K562 (cell line): ENCODE measurements at regions not wholly inside any gene's neighbourhood (a gene's known extent, or its start where the extent isn't known, plus 50 kb on each side); places are given as distances from the start of the nearest gene placed in this dataset.

Experiments
- ARID4B ChIP-seq: sonication (generic); formaldehyde crosslinking; IDR thresholded peaks from 2 replicates; pipeline ENCODE4 v1.8.0; 2022; ENCODE audit warnings: mild to moderate bottlenecking, missing genetic modification reagents
- ATF1 ChIP-seq, 2 experiments: fragments of 450-650 bp in 1 of 2; IDR thresholded peaks; 2 replicates each; pipeline ENCODE4 v1.6.1; 2016; ENCODE audit warnings: missing compliant biosample characterization in 1 of 2, missing genetic modification characterization in 1 of 2
- EP400 ChIP-seq: fragments of 450-650 bp; IDR thresholded peaks from 2 replicates; pipeline ENCODE4 v1.6.1; 2017; ENCODE audit warnings: antibody characterized with exemption, mild to moderate bottlenecking, moderate library complexity
- FOS ChIP-seq: IDR thresholded peaks from 3 replicates; pipeline ENCODE4 v1.6.1; 2011; ENCODE audit not compliant: insufficient read length; ENCODE audit errors: extremely low read depth
- HDAC1 ChIP-seq, 2 experiments: fragments of 450-650 bp; IDR thresholded peaks; 2 replicates each; pipeline ENCODE4 v1.6.1; 2016 to 2017; ENCODE audit warnings: inconsistent platforms in 1 of 2, mild to moderate bottlenecking in 1 of 2, moderate library complexity in 1 of 2
- LCOR ChIP-seq: sonication (generic); formaldehyde crosslinking; IDR thresholded peaks from 2 replicates; pipeline ENCODE4 v1.8.0; 2022; ENCODE audit warnings: mild to moderate bottlenecking, missing genetic modification reagents
- NFIC ChIP-seq: fragments of 450-650 bp; IDR thresholded peaks from 2 replicates; pipeline ENCODE4 v1.6.1; 2017; ENCODE audit warnings: mild to moderate bottlenecking, inconsistent platforms
- PKNOX1 ChIP-seq: fragments of 450-650 bp; IDR thresholded peaks from 2 replicates; pipeline ENCODE4 v1.6.1; 2016
- SRF ChIP-seq, 2 experiments: fragments of 250-450, 450-650 bp in 1 of 2; sonication (Bioruptor Pico) in 1 of 2; sonication (generic) in 1 of 2; formaldehyde crosslinking; IDR thresholded peaks; 2 replicates each; pipeline versions ENCODE4 v1.5.0 to v1.5.1; 2020 to 2022; ENCODE audit warnings: mild to moderate bottlenecking in 1 of 2, missing genetic modification reagents in 1 of 2
- ZKSCAN3 ChIP-seq: fragments of 250-450 bp; sonication (Bioruptor Pico); IDR thresholded peaks from 2 replicates; pipeline ENCODE4 v1.4.0; 2020
- ZNF431 ChIP-seq: sonication (generic); formaldehyde crosslinking; IDR thresholded peaks from 2 replicates; pipeline ENCODE4 v1.8.0; 2022; ENCODE audit warnings: mild to moderate bottlenecking, missing genetic modification reagents
- TF ChIP-seq, protein P1 (sequence below): fragments of 450-650 bp; IDR thresholded peaks from 2 replicates; pipeline ENCODE4 v1.6.1; 2017; ENCODE audit warnings: mild to moderate bottlenecking, moderate library complexity
- TF ChIP-seq, protein P2 (sequence below): fragments of 200-800 bp; sonication (Bioruptor generic); IDR thresholded peaks from 2 replicates; pipeline ENCODE4 v1.6.1; 2017; ENCODE audit warnings: missing genetic modification characterization, missing compliant biosample characterization
- TF ChIP-seq, protein P3 (sequence below): fragments of 450-650 bp; IDR thresholded peaks from 2 replicates; pipeline ENCODE4 v1.6.1; 2017; ENCODE audit warnings: antibody characterized with exemption
- TF ChIP-seq, protein P4 (sequence below): fragments of 450-650 bp; IDR thresholded peaks from 2 replicates; pipeline ENCODE4 v1.7.0; 2016; ENCODE audit warnings: borderline replicate concordance

DNA sequence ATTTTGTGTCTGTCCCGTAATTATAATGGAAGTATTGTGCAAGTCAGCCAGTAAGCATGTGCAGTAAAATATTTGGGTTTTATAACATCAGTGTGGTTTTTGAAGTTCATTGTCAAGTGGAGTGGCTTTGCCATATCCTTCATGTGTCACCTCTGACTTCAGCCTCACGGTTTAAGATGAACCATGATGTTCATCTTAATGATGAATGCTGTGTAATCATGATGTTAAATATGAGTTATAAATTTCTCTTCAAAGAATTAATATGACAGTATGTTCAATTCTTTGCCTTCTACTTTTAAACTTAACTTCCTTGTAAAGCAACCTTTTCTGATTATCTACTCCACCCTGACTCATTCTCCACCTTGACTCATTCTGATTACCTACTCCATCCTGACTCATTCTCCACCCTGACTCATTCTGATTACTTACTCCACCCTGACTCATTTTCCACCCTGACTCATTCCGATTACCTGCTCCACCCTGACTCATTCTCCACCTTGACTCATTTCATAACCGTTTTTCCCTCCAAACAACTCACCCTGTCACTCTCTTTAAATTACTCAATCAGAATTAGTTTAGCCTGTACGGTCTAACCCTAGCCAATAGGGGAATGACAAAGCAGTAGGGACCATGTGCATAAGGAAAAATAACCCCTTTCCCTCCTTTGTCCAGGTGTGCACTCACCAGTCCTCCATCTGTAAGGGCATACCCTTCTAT lies 50.3 kb upstream of the ANKRD10 start (continued):
- TF ChIP-seq, protein P1, sequence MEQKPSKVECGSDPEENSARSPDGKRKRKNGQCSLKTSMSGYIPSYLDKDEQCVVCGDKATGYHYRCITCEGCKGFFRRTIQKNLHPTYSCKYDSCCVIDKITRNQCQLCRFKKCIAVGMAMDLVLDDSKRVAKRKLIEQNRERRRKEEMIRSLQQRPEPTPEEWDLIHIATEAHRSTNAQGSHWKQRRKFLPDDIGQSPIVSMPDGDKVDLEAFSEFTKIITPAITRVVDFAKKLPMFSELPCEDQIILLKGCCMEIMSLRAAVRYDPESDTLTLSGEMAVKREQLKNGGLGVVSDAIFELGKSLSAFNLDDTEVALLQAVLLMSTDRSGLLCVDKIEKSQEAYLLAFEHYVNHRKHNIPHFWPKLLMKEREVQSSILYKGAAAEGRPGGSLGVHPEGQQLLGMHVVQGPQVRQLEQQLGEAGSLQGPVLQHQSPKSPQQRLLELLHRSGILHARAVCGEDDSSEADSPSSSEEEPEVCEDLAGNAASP: no peak
- no peak for TF ChIP-seq ZNF431 (CRISPR knock-in tag)
- TF ChIP-seq LCOR: peak; percentile 54; the same call in 1 of the 2 replicates
- TF ChIP-seq, protein P2, sequence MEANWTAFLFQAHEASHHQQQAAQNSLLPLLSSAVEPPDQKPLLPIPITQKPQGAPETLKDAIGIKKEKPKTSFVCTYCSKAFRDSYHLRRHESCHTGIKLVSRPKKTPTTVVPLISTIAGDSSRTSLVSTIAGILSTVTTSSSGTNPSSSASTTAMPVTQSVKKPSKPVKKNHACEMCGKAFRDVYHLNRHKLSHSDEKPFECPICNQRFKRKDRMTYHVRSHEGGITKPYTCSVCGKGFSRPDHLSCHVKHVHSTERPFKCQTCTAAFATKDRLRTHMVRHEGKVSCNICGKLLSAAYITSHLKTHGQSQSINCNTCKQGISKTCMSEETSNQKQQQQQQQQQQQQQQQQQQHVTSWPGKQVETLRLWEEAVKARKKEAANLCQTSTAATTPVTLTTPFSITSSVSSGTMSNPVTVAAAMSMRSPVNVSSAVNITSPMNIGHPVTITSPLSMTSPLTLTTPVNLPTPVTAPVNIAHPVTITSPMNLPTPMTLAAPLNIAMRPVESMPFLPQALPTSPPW (CRISPR knock-in tag): 0 out of 2 replicates have a peak, but pooled peaks have one; percentile 9
- peak; percentile 95 for TF ChIP-seq EP400
- peak; percentile 86 for TF ChIP-seq FOS
- TF ChIP-seq PKNOX1: peak; percentile 98
- no peak for TF ChIP-seq ATF1 (CRISPR knock-in tag; IDR thresholded peaks at IDR 0.05)
- peak; percentile 42; the same call in 1 of the 2 replicates for TF ChIP-seq ATF1 (tag; IDR thresholded peaks at IDR 0.05)
- TF ChIP-seq, protein P3, sequence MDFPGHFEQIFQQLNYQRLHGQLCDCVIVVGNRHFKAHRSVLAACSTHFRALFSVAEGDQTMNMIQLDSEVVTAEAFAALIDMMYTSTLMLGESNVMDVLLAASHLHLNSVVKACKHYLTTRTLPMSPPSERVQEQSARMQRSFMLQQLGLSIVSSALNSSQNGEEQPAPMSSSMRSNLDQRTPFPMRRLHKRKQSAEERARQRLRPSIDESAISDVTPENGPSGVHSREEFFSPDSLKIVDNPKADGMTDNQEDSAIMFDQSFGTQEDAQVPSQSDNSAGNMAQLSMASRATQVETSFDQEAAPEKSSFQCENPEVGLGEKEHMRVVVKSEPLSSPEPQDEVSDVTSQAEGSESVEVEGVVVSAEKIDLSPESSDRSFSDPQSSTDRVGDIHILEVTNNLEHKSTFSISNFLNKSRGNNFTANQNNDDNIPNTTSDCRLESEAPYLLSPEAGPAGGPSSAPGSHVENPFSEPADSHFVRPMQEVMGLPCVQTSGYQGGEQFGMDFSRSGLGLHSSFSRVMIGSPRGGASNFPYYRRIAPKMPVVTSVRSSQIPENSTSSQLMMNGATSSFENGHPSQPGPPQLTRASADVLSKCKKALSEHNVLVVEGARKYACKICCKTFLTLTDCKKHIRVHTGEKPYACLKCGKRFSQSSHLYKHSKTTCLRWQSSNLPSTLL: peak; percentile 54; the same call in 1 of the 2 replicates
- peak in 1 of 2 experiments; percentile 95; a peak in 3 of 4 replicates for TF ChIP-seq HDAC1 (IDR thresholded peaks at IDR 0.05)
- 0 out of 4 replicates have a peak, but pooled peaks of 1 of the 2 experiments have one; percentile 12 for TF ChIP-seq SRF (CRISPR knock-in tag; IDR thresholded peaks at IDR 0.05)
- no peak for TF ChIP-seq ZKSCAN3 (CRISPR knock-in tag)
- no peak for TF ChIP-seq ARID4B (CRISPR knock-in tag)
- TF ChIP-seq, protein P4, sequence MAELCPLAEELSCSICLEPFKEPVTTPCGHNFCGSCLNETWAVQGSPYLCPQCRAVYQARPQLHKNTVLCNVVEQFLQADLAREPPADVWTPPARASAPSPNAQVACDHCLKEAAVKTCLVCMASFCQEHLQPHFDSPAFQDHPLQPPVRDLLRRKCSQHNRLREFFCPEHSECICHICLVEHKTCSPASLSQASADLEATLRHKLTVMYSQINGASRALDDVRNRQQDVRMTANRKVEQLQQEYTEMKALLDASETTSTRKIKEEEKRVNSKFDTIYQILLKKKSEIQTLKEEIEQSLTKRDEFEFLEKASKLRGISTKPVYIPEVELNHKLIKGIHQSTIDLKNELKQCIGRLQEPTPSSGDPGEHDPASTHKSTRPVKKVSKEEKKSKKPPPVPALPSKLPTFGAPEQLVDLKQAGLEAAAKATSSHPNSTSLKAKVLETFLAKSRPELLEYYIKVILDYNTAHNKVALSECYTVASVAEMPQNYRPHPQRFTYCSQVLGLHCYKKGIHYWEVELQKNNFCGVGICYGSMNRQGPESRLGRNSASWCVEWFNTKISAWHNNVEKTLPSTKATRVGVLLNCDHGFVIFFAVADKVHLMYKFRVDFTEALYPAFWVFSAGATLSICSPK: no peak
- TF ChIP-seq NFIC: peak; percentile 77
